CD4-positive, alpha-beta T cell treated with Interleukin-21 for 1 hour (primary cell): ENCODE measurements at regions not wholly inside any gene's neighbourhood (a gene's known extent, or its start where the extent isn't known, plus 50 kb on each side); places are given as distances from the start of the nearest gene placed in this dataset.

ENCODE experiments used
- DNase-seq: peaks from one replicate; pipeline ENCODE4 v3.0.0-alpha.2; 2020

- no peak for DNase-seq
These were observed 457.4 kb upstream of the TEX13C start for GRCh38 chrX:124862301-124862700.

GRCh38 chrX:124863303-124863702 lies 456.4 kb upstream of the TEX13C start:
- DNase-seq = no peak

- no peak for DNase-seq
These were observed 432.1 kb upstream of the TEX13C start for GRCh38 chrX:124887572-124887971.

- DNase-seq = no peak
These were observed 423.7 kb upstream of the TEX13C start for GRCh38 chrX:124895947-124896346.

- DNase-seq = no peak
These were observed 416.7 kb upstream of the TEX13C start for GRCh38 chrX:124902953-124903352.

GRCh38 chrX:124910611-124911010 lies 409.1 kb upstream of the TEX13C start:
- DNase-seq = no peak

- DNase-seq = no peak
These were observed 402.7 kb upstream of the TEX13C start for GRCh38 chrX:124917011-124917410.

- no peak for DNase-seq
These were observed 394.0 kb upstream of the TEX13C start for GRCh38 chrX:124925681-124926080.

GRCh38 chrX:124931241-124931640 lies 388.4 kb upstream of the TEX13C start:
- no peak for DNase-seq

- no peak for DNase-seq
These were observed 387.7 kb upstream of the TEX13C start for GRCh38 chrX:124931958-124932357.

GRCh38 chrX:124938715-124939114 lies 381.0 kb upstream of the TEX13C start:
- DNase-seq = no peak

GRCh38 chrX:124940531-124940930 lies 379.1 kb upstream of the TEX13C start:
- DNase-seq = no peak

GRCh38 chrX:124954402-124954801 lies 365.3 kb upstream of the TEX13C start:
- DNase-seq = no peak

- no peak for DNase-seq
These were observed 359.2 kb upstream of the TEX13C start for GRCh38 chrX:124960454-124960853.

GRCh38 chrX:124963717-124964116 lies 356.0 kb upstream of the TEX13C start, which contains the start of gene TENM1:
TSS of gene TENM1 (minus strand) at chrX:124963817.
- DNase-seq = no peak

- no peak for DNase-seq
These were observed 344.2 kb upstream of the TEX13C start for GRCh38 chrX:124975456-124975855.

GRCh38 chrX:124981420-124981819 lies 338.3 kb upstream of the TEX13C start:
- no peak for DNase-seq

- DNase-seq = no peak
These were observed 335.4 kb upstream of the TEX13C start for GRCh38 chrX:124984140-124984813.

- no peak for DNase-seq
These were observed 333.4 kb upstream of the TEX13C start for GRCh38 chrX:124986284-124986683.

GRCh38 chrX:124993735-124994134 lies 325.9 kb upstream of the TEX13C start:
- no peak for DNase-seq

GRCh38 chrX:124994404-124994803 lies 325.3 kb upstream of the TEX13C start:
- DNase-seq = no peak

GRCh38 chrX:125003746-125004446 lies 315.8 kb upstream of the TEX13C start:
- no peak for DNase-seq

GRCh38 chrX:125004799-125005198 lies 314.9 kb upstream of the TEX13C start:
- DNase-seq = no peak

GRCh38 chrX:125005863-125006262 lies 313.8 kb upstream of the TEX13C start:
- no peak for DNase-seq

- no peak for DNase-seq
These were observed 313.0 kb upstream of the TEX13C start for GRCh38 chrX:125006704-125007103.
